ENCODE measurements at regions not wholly inside any gene's neighbourhood (a gene's known extent, or its start where the extent isn't known, plus 50 kb on each side); places are given as distances from the start of the nearest gene placed in this dataset.

DNA sequence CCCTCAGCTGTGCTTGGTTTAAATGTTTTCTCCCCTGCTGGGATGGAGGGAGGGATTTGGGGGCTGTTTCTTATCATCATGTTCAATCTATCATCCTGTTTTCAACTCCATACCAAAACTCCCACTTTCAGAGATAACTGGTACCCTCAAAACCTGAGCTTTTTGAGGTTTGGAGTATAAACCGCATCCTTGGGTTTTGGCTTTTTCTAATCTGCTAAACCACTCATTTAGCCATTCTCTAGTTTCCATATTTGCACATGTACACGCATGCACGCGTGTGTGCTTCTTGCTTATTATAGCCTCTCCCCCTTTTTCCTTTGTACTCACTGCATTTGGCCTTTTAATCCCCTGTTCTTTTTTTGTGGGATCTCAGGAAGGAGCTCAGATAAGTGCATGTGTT, 116.7 kb upstream of the TEX13D start:
- TF ChIP-seq CTCF (IDR thresholded peaks at IDR 0.05) (no peak), EP300 (IDR thresholded peaks at IDR 0.05) (no peak), POLR2A (IDR thresholded peaks at IDR 0.05) (no peak)
